Prostate gland (tissue), 2 donors: ENCODE measurements at regions not wholly inside any gene's neighbourhood (a gene's known extent, or its start where the extent isn't known, plus 50 kb on each side); places are given as distances from the start of the nearest gene placed in this dataset.

Source experiments
- CTCF ChIP-seq, 4 experiments: fragments of 200-600 bp in 2 of 4; fragments of 450-650 bp in 2 of 4; sonication (generic) in 2 of 4; IDR thresholded peaks; 1 replicate in 3 of 4; 2 replicates in 1 of 4; pipeline ENCODE4 v1.5.1; 2016 to 2019; ENCODE audit warnings: antibody characterized with exemption in 4 of 4, mild to moderate bottlenecking in 2 of 4, moderate library complexity in 2 of 4
- POLR2A ChIP-seq: fragments of 450-650 bp; IDR thresholded peaks from one replicate; pipeline ENCODE4 v1.6.1; 2016; ENCODE audit warnings: antibody characterized with exemption, mild to moderate bottlenecking

- no peak for TF ChIP-seq CTCF (IDR thresholded peaks at IDR 0.05)
- TF ChIP-seq POLR2A: no peak
Observed at GRCh38 chr5:165161204-165161603, 1655.8 kb downstream of the MAT2B start.
